ENCODE measurements at regions not wholly inside any gene's neighbourhood (a gene's known extent, or its start where the extent isn't known, plus 50 kb on each side); places are given as distances from the start of the nearest gene placed in this dataset.

GRCh38 chr2:56107502-56108220 lies 76.1 kb upstream of the CCDC85A start:
- POLR2A ChIA-PET, result no interaction called here
- Mint-ChIP-seq H3K9me3 (peaks cover 0 to 5% (median 2%) of the 10 kb centered on the region in 5 donors), H3K4me1 (no peaks in the 10 kb centered on the region)

DNA sequence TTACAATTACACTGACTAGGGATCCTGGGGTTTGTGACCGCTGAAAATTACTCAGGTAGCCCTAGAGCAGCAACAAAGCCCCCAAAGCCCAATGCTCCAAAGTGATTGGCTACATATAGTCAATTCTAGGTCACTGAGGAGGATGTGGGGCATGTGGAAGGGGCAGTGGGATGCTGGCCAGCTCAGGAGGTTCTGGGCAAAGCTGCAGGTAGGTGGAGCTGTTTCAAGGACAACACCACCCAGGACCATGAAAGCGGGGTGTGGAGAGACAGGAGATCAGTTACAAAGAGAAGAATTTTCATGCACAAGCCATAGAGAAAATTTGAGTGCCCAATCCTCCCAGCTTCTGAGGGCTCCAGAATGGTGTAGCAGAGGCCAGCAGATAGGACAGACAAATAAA lies 75.0 kb upstream of the CCDC85A start:
- H3K36me3 Mint-ChIP-seq, result no peaks in the 10 kb centered on the region
- H3K4me3 Mint-ChIP-seq, result no peak overlapping the region
- POLR2A ChIA-PET, result no interaction called here

More at GRCh38 chr2:56107502-56108220, 76.1 kb upstream of the CCDC85A start:
- no peaks in the 10 kb centered on the region for H3K27me3 ChIP-seq (ENCODE audit: insufficient read depth, low read length, poor library complexity, severe bottlenecking)
- H3K4me1 ChIP-seq (ENCODE audit: insufficient read depth, low read length), result no peaks in the 10 kb centered on the region
- CTCF ChIA-PET, result no interaction called here
- no peaks in the 10 kb centered on the region for H3K9me3 ChIP-seq (ENCODE audit: low read length)
- Mint-ChIP-seq H3K27ac (no peak overlapping the region), H3K27me3 (peaks cover 0 to 5% of the 10 kb centered on the region in 2 donors), H3K4me3 (no peak overlapping the region), H3K36me3 (no peaks in the 10 kb centered on the region)
- H3K4me3 ChIP-seq (ENCODE audit: low read length), result no peak overlapping the region
- H3K27ac ChIP-seq (ENCODE audit: low read depth, low read length), result no peak overlapping the region
- no peak for DNase-seq
- H3K36me3 ChIP-seq (ENCODE audit: insufficient read depth, low read length), result no peaks in the 10 kb centered on the region

DNA sequence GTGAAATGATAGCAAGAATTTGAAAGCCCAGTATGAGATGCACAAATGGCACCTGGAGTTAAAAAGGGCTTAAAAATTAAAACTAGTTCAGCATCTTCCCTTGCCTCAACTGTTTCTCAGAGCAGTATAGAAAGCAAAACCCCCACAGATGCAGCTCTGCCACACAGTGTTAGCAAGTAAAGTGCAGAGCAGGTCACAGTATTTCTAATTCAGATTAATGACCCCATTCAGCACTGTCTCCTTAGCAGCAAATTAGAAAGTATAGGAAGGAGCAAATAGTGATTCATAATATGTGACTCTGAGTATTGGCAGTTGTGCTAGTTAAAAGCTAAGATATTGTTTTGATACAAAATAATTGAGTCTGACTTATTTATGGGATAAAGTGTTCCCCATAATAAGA lies 73.8 kb upstream of the CCDC85A start:
- POLR2A ChIA-PET, result no interaction called here
- H3K4me1 Mint-ChIP-seq, result no peaks in the 10 kb centered on the region
- peaks cover 0 to 5% (median 2%) of the 10 kb centered on the region in 5 donors for H3K9me3 Mint-ChIP-seq
- H3K9me3 ChIP-seq (ENCODE audit: low read length), result no peaks in the 10 kb centered on the region
- H3K4me3 ChIP-seq (ENCODE audit: low read length), result no peak overlapping the region
- no peaks in the 10 kb centered on the region for H3K36me3 Mint-ChIP-seq
- no peaks in the 10 kb centered on the region for H3K36me3 ChIP-seq (ENCODE audit: insufficient read depth, low read length)
- no peak overlapping the region for H3K27ac Mint-ChIP-seq
- peaks cover 0 to 4% of the 10 kb centered on the region in 2 donors for H3K27me3 Mint-ChIP-seq
- H3K27ac ChIP-seq (ENCODE audit: low read depth, low read length), result no peak overlapping the region
- no peaks in the 10 kb centered on the region for H3K27me3 ChIP-seq (ENCODE audit: insufficient read depth, low read length, poor library complexity, severe bottlenecking)
- H3K4me3 Mint-ChIP-seq, result no peak overlapping the region
- CTCF ChIA-PET, result no interaction called here
- DNase-seq, result no peak
- H3K4me1 ChIP-seq (ENCODE audit: insufficient read depth, low read length), result no peaks in the 10 kb centered on the region

More for the DNA sequence above, 75.0 kb upstream of the CCDC85A start:
- CTCF ChIA-PET, result no interaction called here
- Histone ChIP-seq H3K4me3 (ENCODE audit: low read length) (no peak overlapping the region), H3K9me3 (ENCODE audit: low read length) (no peaks in the 10 kb centered on the region), H3K4me1 (ENCODE audit: insufficient read depth, low read length) (no peaks in the 10 kb centered on the region), H3K27me3 (ENCODE audit: insufficient read depth, low read length, poor library complexity, severe bottlenecking) (no peaks in the 10 kb centered on the region), H3K36me3 (ENCODE audit: insufficient read depth, low read length) (no peaks in the 10 kb centered on the region), H3K27ac (ENCODE audit: low read depth, low read length) (no peak overlapping the region)
- Mint-ChIP-seq H3K4me1 (no peaks in the 10 kb centered on the region), H3K27me3 (peaks cover 0 to 4% of the 10 kb centered on the region in 2 donors), H3K9me3 (peaks cover 0 to 5% (median 2%) of the 10 kb centered on the region in 5 donors), H3K27ac (no peak overlapping the region)
- no peak for DNase-seq

GRCh38 chr2:56113382-56113975 lies 70.3 kb upstream of the CCDC85A start:
- no peak overlapping the region for H3K27ac Mint-ChIP-seq
- CTCF ChIA-PET, result no interaction called here

GRCh38 chr2:56117764-56118163 lies 66.0 kb upstream of the CCDC85A start:
- Mint-ChIP-seq H3K36me3 (no peaks in the 10 kb centered on the region), H3K9me3 (peaks cover 0 to 4% (median 0%) of the 10 kb centered on the region in 5 donors), H3K4me3 (no peak overlapping the region), H3K4me1 (no peaks in the 10 kb centered on the region), H3K27me3 (peaks cover 0 to 1% of the 10 kb centered on the region in 2 donors), H3K27ac (no peak overlapping the region)
- Histone ChIP-seq H3K27ac (ENCODE audit: low read depth, low read length) (no peak overlapping the region), H3K4me3 (ENCODE audit: low read length) (no peak overlapping the region), H3K27me3 (ENCODE audit: insufficient read depth, low read length, poor library complexity, severe bottlenecking) (no peaks in the 10 kb centered on the region), H3K36me3 (ENCODE audit: insufficient read depth, low read length) (no peaks in the 10 kb centered on the region), H3K9me3 (ENCODE audit: low read length) (no peaks in the 10 kb centered on the region), H3K4me1 (ENCODE audit: insufficient read depth, low read length) (no peaks in the 10 kb centered on the region)
- ChIA-PET POLR2A (no interaction called here), CTCF (no interaction called here)
- no peak for DNase-seq

More at GRCh38 chr2:56113382-56113975, 70.3 kb upstream of the CCDC85A start:
- H3K4me1 Mint-ChIP-seq, result no peaks in the 10 kb centered on the region
- no peak overlapping the region for H3K4me3 ChIP-seq (ENCODE audit: low read length)
- H3K9me3 ChIP-seq (ENCODE audit: low read length), result no peaks in the 10 kb centered on the region
- no peaks in the 10 kb centered on the region for H3K36me3 ChIP-seq (ENCODE audit: insufficient read depth, low read length)
- H3K4me3 Mint-ChIP-seq, result no peak overlapping the region
- peaks cover 0 to 4% (median 2%) of the 10 kb centered on the region in 5 donors for H3K9me3 Mint-ChIP-seq
- H3K27me3 Mint-ChIP-seq, result peaks cover 0 to 3% of the 10 kb centered on the region in 2 donors
- no peaks in the 10 kb centered on the region for H3K36me3 Mint-ChIP-seq
- H3K27me3 ChIP-seq (ENCODE audit: insufficient read depth, low read length, poor library complexity, severe bottlenecking), result no peaks in the 10 kb centered on the region
- H3K27ac ChIP-seq (ENCODE audit: low read depth, low read length), result no peak overlapping the region
- POLR2A ChIA-PET, result no interaction called here
- H3K4me1 ChIP-seq (ENCODE audit: insufficient read depth, low read length), result no peaks in the 10 kb centered on the region
- DNase-seq, result no peak

GRCh38 chr2:56118474-56118873 lies 65.3 kb upstream of the CCDC85A start:
- no peak overlapping the region for H3K27ac Mint-ChIP-seq
- CTCF ChIA-PET, result interaction anchor here (1.5 kb wide), 1 partner anchor 9 kb away, joined by 4 read pairs; no protein-coding TSS in a partner anchor
- no peaks in the 10 kb centered on the region for H3K36me3 ChIP-seq (ENCODE audit: insufficient read depth, low read length)
- no peaks in the 10 kb centered on the region for H3K4me1 ChIP-seq (ENCODE audit: insufficient read depth, low read length)
- H3K27me3 Mint-ChIP-seq, result peaks cover 0 to 1% of the 10 kb centered on the region in 2 donors
- no peaks in the 10 kb centered on the region for H3K36me3 Mint-ChIP-seq
- no peaks in the 10 kb centered on the region for H3K9me3 ChIP-seq (ENCODE audit: low read length)
- H3K4me3 ChIP-seq (ENCODE audit: low read length), result no peak overlapping the region
- no peak overlapping the region for H3K27ac ChIP-seq (ENCODE audit: low read depth, low read length)
- DNase-seq, result no peak
- no peaks in the 10 kb centered on the region for H3K4me1 Mint-ChIP-seq
- H3K4me3 Mint-ChIP-seq, result no peak overlapping the region
- peaks cover 0 to 4% (median 0%) of the 10 kb centered on the region in 5 donors for H3K9me3 Mint-ChIP-seq
- no peaks in the 10 kb centered on the region for H3K27me3 ChIP-seq (ENCODE audit: insufficient read depth, low read length, poor library complexity, severe bottlenecking)
- POLR2A ChIA-PET, result no interaction called here

- no peaks in the 10 kb centered on the region for H3K4me1 ChIP-seq (ENCODE audit: insufficient read depth, low read length)
- no peaks in the 10 kb centered on the region for H3K36me3 ChIP-seq (ENCODE audit: insufficient read depth, low read length)
- POLR2A ChIA-PET, result no interaction called here
- H3K36me3 Mint-ChIP-seq, result no peaks in the 10 kb centered on the region
- H3K27ac ChIP-seq (ENCODE audit: low read depth, low read length), result no peak overlapping the region
- H3K9me3 ChIP-seq (ENCODE audit: low read length), result no peaks in the 10 kb centered on the region
- no peaks in the 10 kb centered on the region for H3K27me3 ChIP-seq (ENCODE audit: insufficient read depth, low read length, poor library complexity, severe bottlenecking)
- H3K4me3 Mint-ChIP-seq, result no peak overlapping the region
- no peak for DNase-seq
- no peaks in the 10 kb centered on the region for H3K4me1 Mint-ChIP-seq
- H3K27me3 Mint-ChIP-seq, result no peaks in the 10 kb centered on the region
- CTCF ChIA-PET, result no interaction called here
- H3K4me3 ChIP-seq (ENCODE audit: low read length), result no peak overlapping the region
- H3K27ac Mint-ChIP-seq, result no peak overlapping the region
- peaks cover 0 to 2% (median 0%) of the 10 kb centered on the region in 5 donors for H3K9me3 Mint-ChIP-seq
Observed at GRCh38 chr2:56121995-56122394, 61.8 kb upstream of the CCDC85A start.

DNA sequence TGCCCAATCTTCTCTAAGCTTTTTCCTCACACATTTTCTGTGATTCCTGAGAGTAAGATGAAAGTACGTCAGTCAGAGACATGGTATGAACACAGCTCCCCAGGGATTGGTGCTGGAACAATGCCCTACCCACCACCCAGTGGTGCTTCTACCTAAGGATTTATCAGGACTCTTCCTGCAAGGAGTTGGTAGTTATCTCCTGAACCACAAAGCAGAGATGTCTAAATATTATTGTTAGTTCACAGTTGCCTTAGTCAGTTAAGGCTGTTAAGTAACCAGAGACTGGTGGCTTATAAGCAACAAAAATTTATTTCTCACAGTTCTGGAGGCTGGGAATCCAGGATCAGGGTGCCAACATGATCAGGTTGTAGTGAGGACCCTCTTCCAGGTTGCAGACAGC lies 60.3 kb upstream of the CCDC85A start:
- H3K27ac Mint-ChIP-seq, result no peak overlapping the region
- no peak for DNase-seq
- no peaks in the 10 kb centered on the region for H3K27me3 ChIP-seq (ENCODE audit: insufficient read depth, low read length, poor library complexity, severe bottlenecking)

More for the DNA sequence above, 60.3 kb upstream of the CCDC85A start:
- H3K4me1 Mint-ChIP-seq, result no peaks in the 10 kb centered on the region
- H3K9me3 ChIP-seq (ENCODE audit: low read length), result no peaks in the 10 kb centered on the region
- H3K27ac ChIP-seq (ENCODE audit: low read depth, low read length), result no peak overlapping the region
- no peak overlapping the region for H3K4me3 ChIP-seq (ENCODE audit: low read length)
- CTCF ChIA-PET, result no interaction called here
- POLR2A ChIA-PET, result no interaction called here
- no peaks in the 10 kb centered on the region for H3K27me3 Mint-ChIP-seq
- H3K4me1 ChIP-seq (ENCODE audit: insufficient read depth, low read length), result no peaks in the 10 kb centered on the region
- H3K36me3 ChIP-seq (ENCODE audit: insufficient read depth, low read length), result no peaks in the 10 kb centered on the region
- H3K4me3 Mint-ChIP-seq, result no peak overlapping the region
- peaks cover 0 to 2% (median 0%) of the 10 kb centered on the region in 5 donors for H3K9me3 Mint-ChIP-seq
- H3K36me3 Mint-ChIP-seq, result no peaks in the 10 kb centered on the region

Data from CD8-positive, alpha-beta memory T cell (primary cell).